Karpas-422 (cell line): ENCODE measurements at regions not wholly inside any gene's neighbourhood (a gene's known extent, or its start where the extent isn't known, plus 50 kb on each side); places are given as distances from the start of the nearest gene placed in this dataset.

Experiments
- DNase-seq: peaks from one replicate; pipeline ENCODE4 v3.0.0-alpha.2; 2015
- H2AFZ ChIP-seq: fragments of 200-600 bp; sonication (generic); 2 replicates; pipeline ENCODE4 v1.6.1; 2014; ENCODE audit warnings: antibody characterized with exemption, low read length, mixed read lengths
- H3K27ac ChIP-seq: fragments of 200-600 bp; sonication (generic); 2 replicates; pipeline ENCODE4 v1.5.1; 2014; ENCODE audit warnings: mild to moderate bottlenecking, low read length, moderate library complexity
- H3K27me3 ChIP-seq: fragments of 200-600 bp; sonication (generic); 2 replicates; pipeline ENCODE4 v1.6.1; 2014; ENCODE audit warnings: low read length, mixed read lengths
- H3K36me3 ChIP-seq: fragments of 200-600 bp; sonication (generic); 2 replicates; pipeline ENCODE4 v1.6.1; 2014; ENCODE audit warnings: low read length, mixed read lengths; ENCODE audit not compliant: insufficient read depth
- H3K4me1 ChIP-seq: fragments of 200-600 bp; sonication (generic); 2 replicates; pipeline ENCODE4 v1.6.1; 2014; ENCODE audit warnings: mild to moderate bottlenecking, low read length, mixed read lengths
- H3K4me2 ChIP-seq: fragments of 200-600 bp; sonication (generic); 2 replicates; pipeline ENCODE4 v1.6.1; 2014; ENCODE audit warnings: low read length, low read depth, mild to moderate bottlenecking; ENCODE audit not compliant: poor library complexity, severe bottlenecking
- H3K4me3 ChIP-seq: fragments of 200-600 bp; sonication (generic); 2 replicates; pipeline ENCODE4 v1.5.1; 2014; ENCODE audit warnings: mild to moderate bottlenecking, antibody characterized with exemption, low read length, mixed read lengths
- H3K79me2 ChIP-seq: fragments of 200-600 bp; sonication (generic); 2 replicates; pipeline ENCODE4 v1.6.1; 2014; ENCODE audit warnings: mild to moderate bottlenecking, low read length, mixed read lengths
- H3K9ac ChIP-seq: fragments of 200-600 bp; sonication (generic); 2 replicates; pipeline ENCODE4 v1.6.0; 2014; ENCODE audit warnings: low read length
- H3K9me2 ChIP-seq: fragments of 200-600 bp; sonication (generic), shearing (Covaris generic); replicated peaks from 2 replicates; pipeline ENCODE4 v1.6.0; 2014; ENCODE audit warnings: mild to moderate bottlenecking, low read length, moderate library complexity; ENCODE audit not compliant: insufficient read depth
- H3K9me3 ChIP-seq: fragments of 300-700, 200-600 bp; sonication (generic); 2 replicates; pipeline ENCODE4 v1.6.1; 2014; ENCODE audit warnings: low read length, mixed read lengths
- H4K20me1 ChIP-seq: fragments of 200-600 bp; sonication (generic); 2 replicates; pipeline ENCODE4 v1.6.1; 2014; ENCODE audit warnings: mild to moderate bottlenecking, antibody characterized with exemption, low read length, low read depth; ENCODE audit not compliant: insufficient read depth

DNA sequence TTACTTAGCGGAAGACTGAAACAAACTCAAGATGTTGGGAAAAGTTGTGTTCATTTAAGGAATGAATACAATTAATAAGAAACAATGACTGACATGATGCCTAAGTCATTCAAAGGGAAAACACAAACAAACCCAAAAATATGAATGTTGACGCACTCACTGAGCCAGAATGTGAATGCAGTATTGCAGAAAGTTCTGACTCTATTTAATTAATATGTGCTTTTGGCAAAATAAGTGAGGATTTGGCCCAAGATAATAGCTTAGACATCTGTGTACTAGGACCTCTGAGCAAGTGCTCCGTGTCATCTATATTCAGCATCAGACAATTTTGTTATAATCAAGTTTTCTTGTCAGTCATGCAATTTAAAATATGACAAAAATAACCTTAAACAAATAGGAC lies 1138.8 kb upstream of the NXPH2 start:
- DNase-seq: no peak
- H3K79me2 ChIP-seq: no peaks in the 10 kb centered on the region
- H2AFZ ChIP-seq: no peak overlapping the region

DNA sequence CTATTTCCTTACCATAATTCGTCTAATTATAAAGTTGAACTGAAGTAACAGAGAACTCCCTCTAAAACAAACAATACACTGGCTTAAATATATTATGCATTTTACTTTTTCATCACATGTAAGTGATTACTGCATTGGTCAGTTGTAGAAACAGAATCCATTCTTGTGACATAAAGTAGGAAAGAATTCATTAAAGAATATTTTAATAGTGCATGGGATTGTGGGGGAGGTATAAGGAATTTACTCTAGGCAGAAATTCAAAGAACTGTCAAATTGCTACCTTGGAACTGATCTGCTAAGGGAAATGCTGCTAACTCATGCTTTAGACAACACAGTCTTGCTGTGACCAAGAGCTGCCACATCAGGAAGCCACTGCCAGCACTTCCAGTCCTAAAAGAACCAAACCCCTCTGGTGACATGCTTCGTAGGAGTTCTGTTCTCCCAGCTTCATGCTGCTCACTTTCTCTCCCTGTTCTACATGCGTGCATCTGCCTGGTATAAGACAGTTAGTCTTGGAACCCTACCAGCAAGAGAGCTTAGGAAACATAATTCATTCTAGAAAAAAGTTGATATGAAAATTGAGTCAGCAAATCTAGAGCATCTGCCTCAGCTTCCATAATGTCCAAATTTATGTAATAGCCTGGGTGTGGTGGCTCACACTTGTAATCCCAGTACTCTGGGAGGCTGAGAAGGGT lies 1137.6 kb upstream of the NXPH2 start:
- H3K27ac ChIP-seq: no peak overlapping the region
- H3K9me2 ChIP-seq: no peaks in the 10 kb centered on the region
- H3K4me2 ChIP-seq: no peak overlapping the region
- H3K27me3 ChIP-seq: no peaks in the 10 kb centered on the region
- no peaks in the 10 kb centered on the region for H3K36me3 ChIP-seq
- no peak overlapping the region for H2AFZ ChIP-seq
- no peak for DNase-seq
- no peak overlapping the region for H3K4me3 ChIP-seq
- H3K4me1 ChIP-seq: no peaks in the 10 kb centered on the region
- no peaks in the 10 kb centered on the region for H3K79me2 ChIP-seq
- H3K9me3 ChIP-seq: peaks cover 14% of the 10 kb centered on the region
- no peak overlapping the region for H3K9ac ChIP-seq
- no peaks in the 10 kb centered on the region for H4K20me1 ChIP-seq

More for the DNA sequence above, 1138.8 kb upstream of the NXPH2 start:
- H3K9me2 ChIP-seq: no peaks in the 10 kb centered on the region
- H3K9me3 ChIP-seq: peaks cover 14% of the 10 kb centered on the region
- H3K36me3 ChIP-seq: no peaks in the 10 kb centered on the region
- H4K20me1 ChIP-seq: no peaks in the 10 kb centered on the region
- no peak overlapping the region for H3K4me3 ChIP-seq
- no peak overlapping the region for H3K4me2 ChIP-seq
- no peak overlapping the region for H3K9ac ChIP-seq
- no peak overlapping the region for H3K27ac ChIP-seq
- no peaks in the 10 kb centered on the region for H3K4me1 ChIP-seq
- H3K27me3 ChIP-seq: no peaks in the 10 kb centered on the region

- H3K36me3 ChIP-seq: no peaks in the 10 kb centered on the region
- no peak overlapping the region for H3K27ac ChIP-seq
- no peak overlapping the region for H3K4me2 ChIP-seq
- no peaks in the 10 kb centered on the region for H4K20me1 ChIP-seq
- H3K9me3 ChIP-seq: peaks cover 14% of the 10 kb centered on the region
- H3K27me3 ChIP-seq: no peaks in the 10 kb centered on the region
- DNase-seq: no peak
- no peaks in the 10 kb centered on the region for H3K79me2 ChIP-seq
- H2AFZ ChIP-seq: no peak overlapping the region
- H3K9me2 ChIP-seq: no peaks in the 10 kb centered on the region
- no peak overlapping the region for H3K9ac ChIP-seq
- H3K4me3 ChIP-seq: no peak overlapping the region
- H3K4me1 ChIP-seq: no peaks in the 10 kb centered on the region
Measured at GRCh38 chr2:139916822-139917221, 1136.6 kb upstream of the NXPH2 start.

- H2AFZ ChIP-seq: no peak overlapping the region
- no peak overlapping the region for H3K4me3 ChIP-seq
- H3K9ac ChIP-seq: no peak overlapping the region
- H3K79me2 ChIP-seq: no peaks in the 10 kb centered on the region
- H3K27me3 ChIP-seq: no peaks in the 10 kb centered on the region
- H3K9me2 ChIP-seq: no peaks in the 10 kb centered on the region
- H4K20me1 ChIP-seq: no peaks in the 10 kb centered on the region
- H3K36me3 ChIP-seq: no peaks in the 10 kb centered on the region
- H3K9me3 ChIP-seq: peaks cover 17% of the 10 kb centered on the region
- H3K4me2 ChIP-seq: no peak overlapping the region
- no peak overlapping the region for H3K27ac ChIP-seq
- DNase-seq: no peak
- H3K4me1 ChIP-seq: no peaks in the 10 kb centered on the region
Measured at GRCh38 chr2:139911160-139911559, 1131.0 kb upstream of the NXPH2 start.

- Histone ChIP-seq H3K9ac (no peak overlapping the region), H2AFZ (no peak overlapping the region), H4K20me1 (no peaks in the 10 kb centered on the region), H3K4me3 (no peak overlapping the region), H3K9me2 (no peaks in the 10 kb centered on the region), H3K36me3 (no peaks in the 10 kb centered on the region), H3K9me3 (peaks cover 17% of the 10 kb centered on the region), H3K27ac (no peak overlapping the region), H3K4me2 (no peak overlapping the region), H3K4me1 (no peaks in the 10 kb centered on the region), H3K27me3 (no peaks in the 10 kb centered on the region), H3K79me2 (no peaks in the 10 kb centered on the region)
- no peak for DNase-seq
Measured at GRCh38 chr2:139909136-139909535, 1128.9 kb upstream of the NXPH2 start.

- Histone ChIP-seq H4K20me1 (no peaks in the 10 kb centered on the region), H3K36me3 (no peaks in the 10 kb centered on the region), H3K27ac (no peak overlapping the region), H3K4me1 (no peaks in the 10 kb centered on the region), H3K79me2 (no peaks in the 10 kb centered on the region), H3K4me2 (no peak overlapping the region), H3K27me3 (no peaks in the 10 kb centered on the region), H3K9me2 (no peaks in the 10 kb centered on the region), H3K9ac (no peak overlapping the region), H3K4me3 (no peak overlapping the region), H3K9me3 (peaks cover 17% of the 10 kb centered on the region), H2AFZ (no peak overlapping the region)
- no peak for DNase-seq
Measured at GRCh38 chr2:139905624-139906023, 1125.4 kb upstream of the NXPH2 start.

DNA sequence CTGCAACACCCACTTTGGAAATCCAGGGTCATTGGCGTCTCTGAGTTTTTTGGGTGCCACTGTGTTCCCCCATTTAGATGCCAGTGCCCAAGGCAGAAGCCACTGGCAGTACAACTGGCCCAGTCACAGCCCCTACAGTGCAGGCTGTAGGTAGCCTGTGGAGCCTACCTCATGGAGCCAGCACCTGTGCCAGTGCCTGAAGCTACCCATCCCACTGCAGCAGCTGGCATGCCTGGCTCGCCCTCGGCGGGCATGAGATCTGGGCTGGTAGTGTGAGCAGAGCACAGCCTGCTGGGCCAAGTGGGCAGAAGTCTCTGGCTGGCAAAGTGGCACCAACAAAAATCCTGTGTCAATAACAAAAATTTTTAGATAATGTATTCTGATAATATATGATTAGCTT lies 1111.4 kb upstream of the NXPH2 start:
- Histone ChIP-seq H3K36me3 (no peaks in the 10 kb centered on the region), H3K9me2 (no peaks in the 10 kb centered on the region), H3K27ac (no peak overlapping the region), H3K4me1 (no peaks in the 10 kb centered on the region), H3K4me3 (no peak overlapping the region), H3K27me3 (no peaks in the 10 kb centered on the region), H4K20me1 (no peaks in the 10 kb centered on the region), H3K79me2 (no peaks in the 10 kb centered on the region), H2AFZ (no peak overlapping the region), H3K4me2 (no peak overlapping the region), H3K9ac (no peak overlapping the region), H3K9me3 (peaks cover 26% of the 10 kb centered on the region)
- no peak for DNase-seq

GRCh38 chr2:139885921-139886498 lies 1105.8 kb upstream of the NXPH2 start:
- no peak overlapping the region for H3K27ac ChIP-seq
- no peaks in the 10 kb centered on the region for H3K4me1 ChIP-seq
- H2AFZ ChIP-seq: no peak overlapping the region
- H3K9me2 ChIP-seq: no peaks in the 10 kb centered on the region
- no peaks in the 10 kb centered on the region for H3K27me3 ChIP-seq
- H3K9me3 ChIP-seq: peaks cover 15% of the 10 kb centered on the region; the same call in 1 of the 2 replicates
- no peak overlapping the region for H3K4me3 ChIP-seq
- no peaks in the 10 kb centered on the region for H3K36me3 ChIP-seq
- DNase-seq: no peak
- H3K9ac ChIP-seq: no peak overlapping the region
- no peaks in the 10 kb centered on the region for H4K20me1 ChIP-seq
- H3K4me2 ChIP-seq: no peak overlapping the region
- no peaks in the 10 kb centered on the region for H3K79me2 ChIP-seq
